Tibial nerve (tissue), 3 donors: ENCODE measurements at regions not wholly inside any gene's neighbourhood (a gene's known extent, or its start where the extent isn't known, plus 50 kb on each side); places are given as distances from the start of the nearest gene placed in this dataset.

Experiments
- POLR2A ChIP-seq, 2 donors: fragments of 450-650 bp; IDR thresholded peaks; one replicate each; pipeline ENCODE4 v1.6.1; 2017; ENCODE audit warnings: antibody characterized with exemption in 2 of 2, mild to moderate bottlenecking in 2 of 2, moderate library complexity in 2 of 2
- TF ChIP-seq, protein P1 (sequence below), 5 experiments: fragments of 200-600 bp in 3 of 5; fragments of 450-650 bp in 2 of 5; sonication (generic) in 3 of 5; IDR thresholded peaks; one replicate each; pipeline ENCODE4 v1.5.1; 2016 to 2019; ENCODE audit warnings: antibody characterized with exemption in 5 of 5, mild to moderate bottlenecking in 3 of 5, moderate library complexity in 2 of 5

DNA sequence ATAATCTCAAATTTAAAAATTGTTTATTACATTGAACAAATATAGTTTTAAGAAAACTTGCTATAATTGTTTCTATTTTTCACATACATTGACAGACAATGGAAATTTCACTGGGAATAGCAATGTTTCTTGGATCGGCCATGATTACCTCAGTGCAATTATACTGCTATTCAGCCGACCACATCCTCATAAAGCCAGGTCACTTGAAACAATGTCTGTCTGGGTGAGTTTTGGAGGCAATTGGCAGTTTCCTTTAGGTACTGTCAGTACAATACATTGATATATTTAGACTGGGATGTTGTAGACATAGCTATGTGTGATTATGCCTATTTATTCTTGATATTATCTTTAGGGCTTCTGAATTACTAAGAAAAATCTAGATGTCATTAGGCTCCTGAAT, 89.5 kb upstream of the VEGFC start:
- TF ChIP-seq, protein P1, sequence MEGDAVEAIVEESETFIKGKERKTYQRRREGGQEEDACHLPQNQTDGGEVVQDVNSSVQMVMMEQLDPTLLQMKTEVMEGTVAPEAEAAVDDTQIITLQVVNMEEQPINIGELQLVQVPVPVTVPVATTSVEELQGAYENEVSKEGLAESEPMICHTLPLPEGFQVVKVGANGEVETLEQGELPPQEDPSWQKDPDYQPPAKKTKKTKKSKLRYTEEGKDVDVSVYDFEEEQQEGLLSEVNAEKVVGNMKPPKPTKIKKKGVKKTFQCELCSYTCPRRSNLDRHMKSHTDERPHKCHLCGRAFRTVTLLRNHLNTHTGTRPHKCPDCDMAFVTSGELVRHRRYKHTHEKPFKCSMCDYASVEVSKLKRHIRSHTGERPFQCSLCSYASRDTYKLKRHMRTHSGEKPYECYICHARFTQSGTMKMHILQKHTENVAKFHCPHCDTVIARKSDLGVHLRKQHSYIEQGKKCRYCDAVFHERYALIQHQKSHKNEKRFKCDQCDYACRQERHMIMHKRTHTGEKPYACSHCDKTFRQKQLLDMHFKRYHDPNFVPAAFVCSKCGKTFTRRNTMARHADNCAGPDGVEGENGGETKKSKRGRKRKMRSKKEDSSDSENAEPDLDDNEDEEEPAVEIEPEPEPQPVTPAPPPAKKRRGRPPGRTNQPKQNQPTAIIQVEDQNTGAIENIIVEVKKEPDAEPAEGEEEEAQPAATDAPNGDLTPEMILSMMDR (IDR thresholded peaks at IDR 0.05) = no peak
- no peak for TF ChIP-seq POLR2A (IDR thresholded peaks at IDR 0.05)
